ENCODE measurements at regions not wholly inside any gene's neighbourhood (a gene's known extent, or its start where the extent isn't known, plus 50 kb on each side); places are given as distances from the start of the nearest gene placed in this dataset.

- no peaks in the 10 kb centered on the region for H3K27me3 Mint-ChIP-seq
- H3K9me3 Mint-ChIP-seq, result peaks cover 0 to 3% (median 0%) of the 10 kb centered on the region in 7 donors
- H3K4me3 Mint-ChIP-seq, result no peak overlapping the region
- no peak overlapping the region for H3K27ac Mint-ChIP-seq
- ATAC-seq (ENCODE audit: low read depth in 2 of 2) (no peak), DNase-seq (no peak)
- no peaks in the 10 kb centered on the region for H3K4me1 Mint-ChIP-seq
- no peaks in the 10 kb centered on the region for H3K36me3 Mint-ChIP-seq
Measured at GRCh38 chr10:57986422-57986821, 281.3 kb downstream of the IPMK start.

DNA sequence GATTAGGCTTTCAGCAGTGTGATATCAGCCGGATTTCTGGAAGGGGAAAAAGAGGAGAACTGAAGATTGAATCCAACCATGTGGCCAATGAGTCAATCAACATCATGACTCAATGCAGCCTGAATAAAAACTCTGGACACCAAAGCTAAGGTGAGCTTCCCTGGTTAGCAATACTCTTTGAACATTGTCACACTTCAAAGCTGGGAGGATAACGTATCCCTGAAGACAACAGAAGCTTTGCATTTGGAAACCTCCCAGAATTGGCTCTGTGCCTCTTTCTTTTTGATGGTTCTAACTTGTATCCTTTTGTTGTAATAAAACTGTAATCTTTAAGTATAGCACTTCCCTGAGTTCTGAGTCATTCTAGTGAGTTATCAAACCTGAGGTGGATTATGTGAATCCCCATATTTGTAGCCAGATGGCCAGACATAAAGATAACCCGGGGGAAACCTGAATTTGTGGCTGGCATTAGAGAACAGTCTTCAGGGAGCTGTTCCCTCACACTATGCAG lies 284.4 kb downstream of the IPMK start:
- ATAC-seq (ENCODE audit: low read depth in 2 of 2), result no peak
- H3K9me3 Mint-ChIP-seq, result peaks cover 0 to 11% (median 0%) of the 10 kb centered on the region in 7 donors

DNA sequence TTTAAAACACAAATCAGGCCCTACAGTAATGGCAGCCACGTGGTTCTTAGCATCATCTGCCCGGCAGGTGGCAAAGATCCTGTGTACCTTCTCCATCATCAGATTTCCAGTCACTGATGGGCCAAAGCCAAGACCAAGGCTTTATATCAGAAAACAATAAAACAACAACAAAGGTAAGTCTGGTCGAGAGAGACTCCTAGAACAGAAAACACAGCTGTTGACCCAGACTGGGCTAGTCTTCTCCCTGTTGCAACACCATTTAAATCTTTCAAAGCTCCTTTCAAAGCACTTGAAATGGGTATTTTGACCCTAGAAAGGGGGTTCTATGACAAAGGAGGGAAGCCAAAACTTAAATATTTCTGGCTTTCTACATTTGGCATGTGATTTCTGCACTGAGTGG lies 285.6 kb downstream of the IPMK start:
- H3K27me3 Mint-ChIP-seq, result no peaks in the 10 kb centered on the region
- no peak overlapping the region for H3K4me3 Mint-ChIP-seq
- no peaks in the 10 kb centered on the region for H3K4me1 Mint-ChIP-seq
- no peaks in the 10 kb centered on the region for H3K36me3 Mint-ChIP-seq
- DNase-seq (no peak), ATAC-seq (ENCODE audit: low read depth in 2 of 2) (no peak)
- H3K9me3 Mint-ChIP-seq, result peaks cover 0 to 11% (median 4%) of the 10 kb centered on the region in 7 donors
- H3K27ac Mint-ChIP-seq, result no peak overlapping the region

More for the DNA sequence above, 284.4 kb downstream of the IPMK start:
- Mint-ChIP-seq H3K27ac (no peak overlapping the region), H3K4me3 (no peak overlapping the region), H3K4me1 (no peaks in the 10 kb centered on the region), H3K36me3 (no peaks in the 10 kb centered on the region), H3K27me3 (no peaks in the 10 kb centered on the region)
- DNase-seq, result no peak

DNA sequence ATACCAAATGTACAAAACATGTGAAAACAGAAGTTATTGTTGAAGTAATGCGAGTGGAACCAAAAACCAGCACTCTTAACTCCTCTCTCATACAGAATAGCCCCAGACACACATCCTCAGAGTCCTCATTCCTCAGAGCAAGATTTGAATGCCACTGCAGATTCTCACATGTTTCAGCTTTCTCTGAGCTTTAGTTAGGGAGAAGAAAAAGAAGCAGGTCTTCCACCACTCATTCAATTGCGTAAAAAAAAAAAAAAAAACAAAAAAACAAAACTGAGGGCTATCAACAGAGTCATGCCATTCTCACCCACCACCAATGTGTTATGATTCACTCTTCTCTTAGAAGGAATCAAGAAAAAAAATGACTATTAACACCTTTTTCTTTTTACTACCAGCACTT lies 287.7 kb downstream of the IPMK start:
- Mint-ChIP-seq H3K27ac (no peak overlapping the region), H3K4me3 (no peak overlapping the region), H3K36me3 (no peaks in the 10 kb centered on the region), H3K4me1 (no peaks in the 10 kb centered on the region), H3K27me3 (no peaks in the 10 kb centered on the region), H3K9me3 (peaks cover 0 to 17% (median 4%) of the 10 kb centered on the region in 7 donors)
- no peak for ATAC-seq (ENCODE audit: low read depth in 2 of 2)
- no peak for DNase-seq

DNA sequence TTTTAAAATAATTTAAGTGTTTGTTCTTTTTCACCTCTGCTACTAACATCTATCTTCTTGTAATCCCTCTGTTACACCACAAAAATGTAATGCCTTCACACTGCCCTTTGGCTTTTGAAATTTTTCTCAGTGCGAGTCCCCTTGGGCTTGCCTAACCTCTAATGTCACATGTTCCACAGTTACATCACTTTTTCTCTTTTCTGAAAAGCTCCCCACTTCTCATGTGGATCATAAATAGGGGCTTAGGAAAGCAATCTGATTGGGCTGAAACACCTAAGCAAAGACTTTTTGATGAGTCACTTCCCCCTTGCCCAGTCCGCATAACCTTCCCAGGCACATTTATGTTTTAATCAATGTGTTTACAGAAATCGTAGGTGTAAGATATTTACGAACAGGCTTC lies 288.2 kb downstream of the IPMK start:
- ATAC-seq (ENCODE audit: low read depth in 2 of 2) (no peak), DNase-seq (no peak)
- Mint-ChIP-seq H3K4me3 (no peak overlapping the region), H3K27me3 (no peaks in the 10 kb centered on the region), H3K9me3 (peaks cover 0 to 17% (median 4%) of the 10 kb centered on the region in 7 donors), H3K36me3 (no peaks in the 10 kb centered on the region), H3K27ac (no peak overlapping the region), H3K4me1 (no peaks in the 10 kb centered on the region)

DNA sequence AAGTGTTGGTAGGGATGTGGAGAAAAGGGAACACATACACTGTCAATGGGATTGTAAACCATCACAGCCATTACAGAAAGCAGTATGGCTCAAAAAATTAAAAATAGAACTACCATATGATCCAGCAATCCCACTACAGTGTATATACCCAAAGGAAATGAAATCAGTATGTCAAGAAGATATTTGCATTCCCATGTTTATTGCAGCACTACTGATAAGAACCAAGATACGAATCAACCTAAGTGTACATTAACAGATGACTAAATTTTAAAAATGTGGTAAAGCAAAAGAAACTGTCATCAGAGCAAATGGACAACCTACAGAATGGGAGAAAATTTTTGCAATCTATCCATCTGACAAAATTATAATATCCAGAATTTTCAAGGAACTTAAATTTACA lies 290.4 kb downstream of the IPMK start:
- Mint-ChIP-seq H3K9me3 (peaks cover 0 to 22% (median 4%) of the 10 kb centered on the region in 7 donors), H3K27me3 (no peaks in the 10 kb centered on the region), H3K36me3 (no peaks in the 10 kb centered on the region), H3K27ac (no peak overlapping the region), H3K4me1 (no peaks in the 10 kb centered on the region), H3K4me3 (no peak overlapping the region)
- DNase-seq (no peak), ATAC-seq (ENCODE audit: low read depth in 2 of 2) (no peak)

DNA sequence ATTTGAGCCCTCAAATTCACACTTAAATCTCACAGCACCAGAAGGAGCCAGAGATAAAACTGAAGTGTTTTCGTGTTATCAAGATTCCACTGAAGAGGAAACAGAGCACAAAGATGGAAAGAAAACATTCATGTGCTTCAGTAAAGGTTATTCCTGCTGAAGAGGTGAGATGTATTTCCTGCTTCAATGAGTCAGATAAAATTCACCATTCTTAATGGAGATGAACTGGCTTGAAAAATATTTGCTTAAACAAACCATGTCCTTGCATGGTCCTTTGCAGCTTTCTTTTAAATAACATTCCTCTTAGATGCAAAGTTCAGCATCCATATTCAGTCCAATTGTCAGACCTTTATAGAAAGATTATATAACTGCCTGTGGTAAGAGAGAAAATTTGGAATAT lies 294.2 kb downstream of the IPMK start:
- DNase-seq (no peak), ATAC-seq (ENCODE audit: low read depth in 2 of 2) (no peak)
- H3K9me3 Mint-ChIP-seq, result peaks cover 0 to 17% (median 2%) of the 10 kb centered on the region in 7 donors
- no peak overlapping the region for H3K4me3 Mint-ChIP-seq
- H3K36me3 Mint-ChIP-seq, result no peaks in the 10 kb centered on the region
- H3K27ac Mint-ChIP-seq, result no peak overlapping the region
- H3K27me3 Mint-ChIP-seq, result no peaks in the 10 kb centered on the region
- H3K4me1 Mint-ChIP-seq, result no peaks in the 10 kb centered on the region

GRCh38 chr10:57972783-57973182 lies 294.9 kb downstream of the IPMK start:
- no peaks in the 10 kb centered on the region for H3K36me3 Mint-ChIP-seq
- no peaks in the 10 kb centered on the region for H3K4me1 Mint-ChIP-seq
- DNase-seq (no peak), ATAC-seq (ENCODE audit: low read depth in 2 of 2) (no peak)
- no peak overlapping the region for H3K4me3 Mint-ChIP-seq
- no peaks in the 10 kb centered on the region for H3K27me3 Mint-ChIP-seq
- peaks cover 0 to 16% (median 2%) of the 10 kb centered on the region in 7 donors for H3K9me3 Mint-ChIP-seq
- H3K27ac Mint-ChIP-seq, result no peak overlapping the region

DNA sequence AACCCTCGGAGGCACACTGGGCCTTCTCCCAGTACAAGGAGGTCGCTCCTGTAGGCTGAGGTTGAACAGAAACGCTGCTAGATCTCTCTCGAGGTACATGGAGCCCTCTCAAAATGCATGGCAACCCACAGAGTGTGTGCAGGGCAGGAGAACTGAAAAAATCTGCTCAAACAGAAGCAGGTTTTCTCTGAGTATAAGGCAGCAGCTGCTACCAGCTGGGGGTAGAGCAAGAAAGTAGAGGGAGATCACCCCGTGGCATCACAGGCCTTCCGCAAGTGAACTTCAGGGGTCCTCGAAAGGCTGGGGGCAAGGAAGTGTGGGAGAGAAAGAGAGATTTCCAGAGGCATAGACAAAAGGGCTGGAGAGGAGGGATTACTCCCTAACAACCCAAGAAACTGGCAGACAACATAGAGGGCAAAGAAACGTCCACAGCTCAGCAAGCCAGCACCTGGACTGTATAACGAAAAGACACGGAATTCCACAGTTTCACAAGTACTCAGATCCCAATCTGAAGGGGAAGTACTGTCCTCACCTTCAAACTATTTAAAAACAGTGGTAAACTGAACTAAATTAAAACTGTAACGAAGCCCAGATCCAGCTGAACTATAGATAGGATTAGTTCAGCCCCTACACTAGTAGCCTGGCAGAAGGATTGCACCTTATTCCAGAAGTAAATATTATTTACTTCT lies 299.2 kb downstream of the IPMK start:
- Mint-ChIP-seq H3K9me3 (peaks cover 0 to 11% (median 3%) of the 10 kb centered on the region in 7 donors), H3K27me3 (no peaks in the 10 kb centered on the region), H3K4me1 (no peaks in the 10 kb centered on the region), H3K4me3 (no peak overlapping the region), H3K27ac (no peak overlapping the region), H3K36me3 (no peaks in the 10 kb centered on the region)
- ATAC-seq (ENCODE audit: low read depth in 2 of 2), result no peak
- no peak for DNase-seq

GRCh38 chr10:57964351-57964750 lies 303.3 kb downstream of the IPMK start:
- Mint-ChIP-seq H3K9me3 (peaks cover 0 to 11% (median 4%) of the 10 kb centered on the region in 7 donors), H3K4me1 (no peaks in the 10 kb centered on the region), H3K4me3 (no peak overlapping the region), H3K36me3 (no peaks in the 10 kb centered on the region), H3K27me3 (no peaks in the 10 kb centered on the region), H3K27ac (no peak overlapping the region)
- ATAC-seq (ENCODE audit: low read depth in 2 of 2) (no peak), DNase-seq (no peak)

GRCh38 chr10:57963546-57963945 lies 304.1 kb downstream of the IPMK start:
- H3K4me1 Mint-ChIP-seq, result no peaks in the 10 kb centered on the region
- no peaks in the 10 kb centered on the region for H3K36me3 Mint-ChIP-seq
- peaks cover 0 to 11% (median 4%) of the 10 kb centered on the region in 7 donors for H3K9me3 Mint-ChIP-seq
- ATAC-seq (ENCODE audit: low read depth in 2 of 2) (no peak), DNase-seq (no peak)
- H3K4me3 Mint-ChIP-seq, result no peak overlapping the region
- H3K27me3 Mint-ChIP-seq, result no peaks in the 10 kb centered on the region
- H3K27ac Mint-ChIP-seq, result no peak overlapping the region

- DNase-seq (no peak), ATAC-seq (ENCODE audit: low read depth in 2 of 2) (no peak)
- Mint-ChIP-seq H3K4me1 (no peaks in the 10 kb centered on the region), H3K4me3 (no peak overlapping the region), H3K27ac (no peak overlapping the region), H3K36me3 (no peaks in the 10 kb centered on the region), H3K27me3 (no peaks in the 10 kb centered on the region), H3K9me3 (peaks cover 0 to 11% (median 4%) of the 10 kb centered on the region in 7 donors)
Measured at GRCh38 chr10:57962839-57963238, 304.9 kb downstream of the IPMK start.

GRCh38 chr10:57961487-57961886 lies 306.2 kb downstream of the IPMK start:
- ATAC-seq (ENCODE audit: low read depth in 2 of 2), result no peak
- no peak for DNase-seq
- Mint-ChIP-seq H3K27me3 (no peaks in the 10 kb centered on the region), H3K36me3 (no peaks in the 10 kb centered on the region), H3K27ac (no peak overlapping the region), H3K9me3 (peaks cover 0 to 4% (median 2%) of the 10 kb centered on the region in 7 donors), H3K4me1 (no peaks in the 10 kb centered on the region), H3K4me3 (no peak overlapping the region)

DNA sequence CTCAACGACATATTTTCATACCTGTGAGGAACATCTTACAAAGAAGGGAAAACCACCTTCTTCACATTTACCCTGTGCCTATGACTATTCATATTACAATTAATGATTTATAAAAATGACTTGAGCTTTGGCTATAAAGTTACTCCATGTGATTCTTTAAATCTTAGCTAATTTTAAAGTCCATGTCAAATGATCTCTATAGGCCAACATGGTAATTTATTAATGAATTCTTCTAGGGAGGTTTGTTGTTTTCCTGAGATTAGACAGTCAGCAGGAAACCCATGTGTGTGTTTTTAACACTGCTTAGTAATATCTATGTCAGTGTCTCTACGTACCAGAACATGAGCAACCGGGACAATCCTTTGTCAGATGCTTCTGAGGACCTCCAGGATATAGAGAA lies 307.3 kb downstream of the IPMK start:
- DNase-seq, result no peak

More for the DNA sequence above, 307.3 kb downstream of the IPMK start:
- Mint-ChIP-seq H3K4me3 (no peak overlapping the region), H3K27me3 (no peaks in the 10 kb centered on the region), H3K9me3 (peaks cover 0 to 4% (median 1%) of the 10 kb centered on the region in 7 donors), H3K27ac (no peak overlapping the region), H3K4me1 (no peaks in the 10 kb centered on the region), H3K36me3 (no peaks in the 10 kb centered on the region)
- no peak for ATAC-seq (ENCODE audit: low read depth in 2 of 2)

Measured in naive B cell (primary cell).